ENCODE measurements at regions not wholly inside any gene's neighbourhood (a gene's known extent, or its start where the extent isn't known, plus 50 kb on each side); places are given as distances from the start of the nearest gene placed in this dataset.

DNA sequence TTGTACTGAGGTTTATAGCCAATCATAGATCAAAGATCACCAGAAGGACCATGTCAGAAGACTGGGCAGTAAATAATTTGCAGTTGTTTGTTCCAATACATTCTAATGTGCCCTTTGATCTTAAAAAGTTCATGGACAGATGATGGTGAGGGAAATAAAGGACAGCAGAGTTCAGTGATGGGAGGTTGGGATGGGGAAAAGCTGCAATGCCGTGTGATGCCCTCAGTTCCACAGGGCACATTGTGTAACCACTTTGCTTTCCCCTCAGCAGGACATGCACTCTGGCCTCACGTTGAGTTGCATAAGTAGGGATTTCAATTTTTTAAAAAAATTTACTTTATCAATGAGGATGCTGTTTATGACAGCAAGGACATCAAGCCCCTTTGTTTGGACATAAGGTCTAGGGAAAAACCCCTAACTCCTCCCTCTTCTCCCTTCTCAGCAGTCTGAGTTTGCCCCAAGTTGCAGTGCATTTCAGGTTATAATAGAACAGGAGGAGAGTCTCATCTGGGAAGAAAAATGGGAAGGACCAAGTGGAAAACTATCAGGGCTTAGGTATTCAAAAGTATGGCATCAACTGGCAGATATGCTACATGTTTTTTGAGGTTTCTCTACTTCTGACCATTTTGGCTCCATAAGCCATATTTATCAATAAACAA, 83.1 kb upstream of the TMED7 start (continued):
- no peak for TF ChIP-seq MAFK (conservative IDR thresholded peaks at IDR 0.05 in 1 of 2, IDR thresholded peaks at IDR 0.05 in 1 of 2; ENCODE audit: low read length in 2 of 2)
- no peak for TF ChIP-seq FOXP1 (IDR thresholded peaks at IDR 0.05)
- peak; percentile 41; the same call in 1 of the 2 replicates for TF ChIP-seq FOXP1 (CRISPR knock-in tag; IDR thresholded peaks at IDR 0.05)
- TF ChIP-seq ZNF615 (CRISPR knock-in tag; IDR thresholded peaks at IDR 0.05; ENCODE audit: borderline replicate concordance) = no peak
- TF ChIP-seq, protein P1, sequence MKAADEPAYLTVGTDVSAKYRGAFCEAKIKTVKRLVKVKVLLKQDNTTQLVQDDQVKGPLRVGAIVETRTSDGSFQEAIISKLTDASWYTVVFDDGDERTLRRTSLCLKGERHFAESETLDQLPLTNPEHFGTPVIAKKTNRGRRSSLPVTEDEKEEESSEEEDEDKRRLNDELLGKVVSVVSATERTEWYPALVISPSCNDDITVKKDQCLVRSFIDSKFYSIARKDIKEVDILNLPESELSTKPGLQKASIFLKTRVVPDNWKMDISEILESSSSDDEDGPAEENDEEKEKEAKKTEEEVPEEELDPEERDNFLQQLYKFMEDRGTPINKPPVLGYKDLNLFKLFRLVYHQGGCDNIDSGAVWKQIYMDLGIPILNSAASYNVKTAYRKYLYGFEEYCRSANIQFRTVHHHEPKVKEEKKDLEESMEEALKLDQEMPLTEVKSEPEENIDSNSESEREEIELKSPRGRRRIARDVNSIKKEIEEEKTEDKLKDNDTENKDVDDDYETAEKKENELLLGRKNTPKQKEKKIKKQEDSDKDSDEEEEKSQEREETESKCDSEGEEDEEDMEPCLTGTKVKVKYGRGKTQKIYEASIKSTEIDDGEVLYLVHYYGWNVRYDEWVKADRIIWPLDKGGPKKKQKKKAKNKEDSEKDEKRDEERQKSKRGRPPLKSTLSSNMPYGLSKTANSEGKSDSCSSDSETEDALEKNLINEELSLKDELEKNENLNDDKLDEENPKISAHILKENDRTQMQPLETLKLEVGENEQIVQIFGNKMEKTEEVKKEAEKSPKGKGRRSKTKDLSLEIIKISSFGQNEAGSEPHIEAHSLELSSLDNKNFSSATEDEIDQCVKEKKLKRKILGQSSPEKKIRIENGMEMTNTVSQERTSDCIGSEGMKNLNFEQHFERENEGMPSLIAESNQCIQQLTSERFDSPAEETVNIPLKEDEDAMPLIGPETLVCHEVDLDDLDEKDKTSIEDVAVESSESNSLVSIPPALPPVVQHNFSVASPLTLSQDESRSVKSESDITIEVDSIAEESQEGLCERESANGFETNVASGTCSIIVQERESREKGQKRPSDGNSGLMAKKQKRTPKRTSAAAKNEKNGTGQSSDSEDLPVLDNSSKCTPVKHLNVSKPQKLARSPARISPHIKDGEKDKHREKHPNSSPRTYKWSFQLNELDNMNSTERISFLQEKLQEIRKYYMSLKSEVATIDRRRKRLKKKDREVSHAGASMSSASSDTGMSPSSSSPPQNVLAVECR (CRISPR knock-in tag; IDR thresholded peaks at IDR 0.05; ENCODE audit: borderline replicate concordance) = no peak
- no peak for TF ChIP-seq ZNF333 (CRISPR knock-in tag; IDR thresholded peaks at IDR 0.05; ENCODE audit: borderline replicate concordance)
- TF ChIP-seq, protein P2, sequence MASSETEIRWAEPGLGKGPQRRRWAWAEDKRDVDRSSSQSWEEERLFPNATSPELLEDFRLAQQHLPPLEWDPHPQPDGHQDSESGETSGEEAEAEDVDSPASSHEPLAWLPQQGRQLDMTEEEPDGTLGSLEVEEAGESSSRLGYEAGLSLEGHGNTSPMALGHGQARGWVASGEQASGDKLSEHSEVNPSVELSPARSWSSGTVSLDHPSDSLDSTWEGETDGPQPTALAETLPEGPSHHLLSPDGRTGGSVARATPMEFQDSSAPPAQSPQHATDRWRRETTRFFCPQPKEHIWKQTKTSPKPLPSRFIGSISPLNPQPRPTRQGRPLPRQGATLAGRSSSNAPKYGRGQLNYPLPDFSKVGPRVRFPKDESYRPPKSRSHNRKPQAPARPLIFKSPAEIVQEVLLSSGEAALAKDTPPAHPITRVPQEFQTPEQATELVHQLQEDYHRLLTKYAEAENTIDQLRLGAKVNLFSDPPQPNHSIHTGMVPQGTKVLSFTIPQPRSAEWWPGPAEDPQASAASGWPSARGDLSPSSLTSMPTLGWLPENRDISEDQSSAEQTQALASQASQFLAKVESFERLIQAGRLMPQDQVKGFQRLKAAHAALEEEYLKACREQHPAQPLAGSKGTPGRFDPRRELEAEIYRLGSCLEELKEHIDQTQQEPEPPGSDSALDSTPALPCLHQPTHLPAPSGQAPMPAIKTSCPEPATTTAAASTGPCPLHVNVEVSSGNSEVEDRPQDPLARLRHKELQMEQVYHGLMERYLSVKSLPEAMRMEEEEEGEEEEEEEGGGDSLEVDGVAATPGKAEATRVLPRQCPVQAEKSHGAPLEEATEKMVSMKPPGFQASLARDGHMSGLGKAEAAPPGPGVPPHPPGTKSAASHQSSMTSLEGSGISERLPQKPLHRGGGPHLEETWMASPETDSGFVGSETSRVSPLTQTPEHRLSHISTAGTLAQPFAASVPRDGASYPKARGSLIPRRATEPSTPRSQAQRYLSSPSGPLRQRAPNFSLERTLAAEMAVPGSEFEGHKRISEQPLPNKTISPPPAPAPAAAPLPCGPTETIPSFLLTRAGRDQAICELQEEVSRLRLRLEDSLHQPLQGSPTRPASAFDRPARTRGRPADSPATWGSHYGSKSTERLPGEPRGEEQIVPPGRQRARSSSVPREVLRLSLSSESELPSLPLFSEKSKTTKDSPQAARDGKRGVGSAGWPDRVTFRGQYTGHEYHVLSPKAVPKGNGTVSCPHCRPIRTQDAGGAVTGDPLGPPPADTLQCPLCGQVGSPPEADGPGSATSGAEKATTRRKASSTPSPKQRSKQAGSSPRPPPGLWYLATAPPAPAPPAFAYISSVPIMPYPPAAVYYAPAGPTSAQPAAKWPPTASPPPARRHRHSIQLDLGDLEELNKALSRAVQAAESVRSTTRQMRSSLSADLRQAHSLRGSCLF (CRISPR knock-in tag; IDR thresholded peaks at IDR 0.05; ENCODE audit: borderline replicate concordance) = no peak

Data from HepG2 (cell line).